Keratinocyte (primary cell): ENCODE measurements at regions not wholly inside any gene's neighbourhood (a gene's known extent, or its start where the extent isn't known, plus 50 kb on each side); places are given as distances from the start of the nearest gene placed in this dataset.

Experiments used
- DNase-seq: peaks from one replicate; pipeline ENCODE4 v3.0.0-alpha.2; 2011; ENCODE audit warnings: low read depth, missing footprints, low spot score
- FAIRE-seq: peaks from 2 replicates; lab custom pipeline; 2011; peaks lifted over from hg19 to GRCh38; lab: Jason Lieb, UNC
- H2AFZ ChIP-seq: 2 replicates; pipeline ENCODE4 v1.6.0; 2012; ENCODE audit warnings: low read length, control low read depth, inconsistent platforms; ENCODE audit not compliant: control insufficient read depth
- H3K27ac ChIP-seq: 2 replicates; pipeline ENCODE4 v1.5.1; 2011; ENCODE audit warnings: low read length; ENCODE audit not compliant: control insufficient read depth, insufficient read depth
- H3K27me3 ChIP-seq: 3 replicates; pipeline ENCODE4 v1.6.0; 2011; ENCODE audit warnings: low read length; ENCODE audit not compliant: control insufficient read depth, insufficient read depth; ENCODE audit errors: extremely low read depth
- H3K36me3 ChIP-seq, 2 experiments: 2 replicates in 1 of 2; 3 replicates in 1 of 2; pipeline ENCODE4 v1.5.1; 2011; ENCODE audit warnings: low read length in 2 of 2, mild to moderate bottlenecking in 1 of 2; ENCODE audit not compliant: control insufficient read depth in 2 of 2, insufficient read depth in 2 of 2; ENCODE audit errors: extremely low read depth in 1 of 2
- H3K4me1 ChIP-seq: 3 replicates; pipeline ENCODE4 v1.5.1; 2011; ENCODE audit warnings: low read length; ENCODE audit not compliant: control insufficient read depth, insufficient read depth; ENCODE audit errors: extremely low read depth
- H3K4me2 ChIP-seq: 3 replicates; pipeline ENCODE4 v1.6.0; 2011; ENCODE audit warnings: low read depth, low read length; ENCODE audit not compliant: control insufficient read depth, insufficient read depth; ENCODE audit errors: extremely low read depth
- H3K4me3 ChIP-seq, 3 experiments: fragments of 200-600 bp in 1 of 3; sonication (generic) in 1 of 3; 2 replicates in 2 of 3; 3 replicates in 1 of 3; pipeline ENCODE4 v1.5.1; 2011 to 2016; ENCODE audit warnings: low read length in 3 of 3, mild to moderate bottlenecking in 3 of 3, control low read depth in 2 of 3, inconsistent platforms in 1 of 3, low read depth in 1 of 3, mixed read lengths in 1 of 3, mixed run types in 1 of 3, moderate library complexity in 1 of 3; ENCODE audit not compliant: control insufficient read depth in 2 of 3, insufficient read depth in 2 of 3; ENCODE audit errors: extremely low read depth in 1 of 3
- H3K79me2 ChIP-seq: 2 replicates; pipeline ENCODE4 v1.6.0; 2012; ENCODE audit warnings: low read length; ENCODE audit not compliant: control insufficient read depth, insufficient read depth
- H3K9ac ChIP-seq: 3 replicates; pipeline ENCODE4 v1.6.0; 2011; ENCODE audit warnings: low read length; ENCODE audit not compliant: control insufficient read depth, insufficient read depth; ENCODE audit errors: extremely low read depth
- H3K9me1 ChIP-seq: 3 replicates; pipeline ENCODE4 v1.6.0; 2011; ENCODE audit warnings: low read length; ENCODE audit not compliant: control insufficient read depth, insufficient read depth; ENCODE audit errors: extremely low read depth
- H3K9me3 ChIP-seq: 2 replicates; pipeline ENCODE4 v1.5.1; 2012; ENCODE audit warnings: low read depth, low read length; ENCODE audit not compliant: control insufficient read depth
- H4K20me1 ChIP-seq: 3 replicates; pipeline ENCODE4 v1.6.0; 2011; ENCODE audit warnings: low read length; ENCODE audit not compliant: control insufficient read depth, insufficient read depth; ENCODE audit errors: extremely low read depth
- CTCF ChIP-seq, 3 experiments: IDR thresholded peaks in 1 of 3; conservative IDR thresholded peaks in 1 of 3; optimal IDR thresholded peaks in 1 of 3; 2 replicates in 2 of 3; 3 replicates in 1 of 3; pipeline versions ENCODE3 to v1.5.1; 2011; ENCODE audit warnings: low read length in 3 of 3, mild to moderate bottlenecking in 3 of 3, moderate library complexity in 2 of 3, control low read depth in 1 of 3, inconsistent platforms in 1 of 3; ENCODE audit not compliant: insufficient read depth in 2 of 3; ENCODE audit errors: extremely low read depth in 1 of 3
- EZH2 ChIP-seq: IDR thresholded peaks from one replicate; pipeline ENCODE4 v1.6.1; 2012; ENCODE audit warnings: inconsistent platforms, mild to moderate bottlenecking, low read length, moderate library complexity
- dilution Hi-C: fragments of 300-500 bp; cut with MboI; formaldehyde crosslinking; loops from one replicate; pipeline ENCODE4 v1.7.0; 2020; ENCODE audit warnings: low sequenced_read_pairs; ENCODE audit not compliant: extremely low pct_ligation_motif_present

- H3K27ac ChIP-seq: no peak overlapping the region
- H3K4me2 ChIP-seq: no peak overlapping the region
- H3K79me2 ChIP-seq: no peaks in the 10 kb centered on the region
- FAIRE-seq (peak; percentile 23), DNase-seq (no peak)
- peaks cover 44% of the 10 kb centered on the region for H3K4me1 ChIP-seq
- H3K27me3 ChIP-seq: no peaks in the 10 kb centered on the region
- H3K9me1 ChIP-seq: no peaks in the 10 kb centered on the region
- no peak for TF ChIP-seq CTCF (optimal IDR thresholded peaks at IDR 0.05 in 1 of 3, IDR thresholded peaks at IDR 0.05 in 1 of 3, conservative IDR thresholded peaks at IDR 0.05 in 1 of 3; ENCODE audit: extremely low read depth in 1 of 3, insufficient read depth in 2 of 3, low read length in 3 of 3)
- no peak for TF ChIP-seq EZH2
- no peak overlapping the region for H3K9ac ChIP-seq
- H2AFZ ChIP-seq: peak overlapping the region; percentile 27
- H3K9me3 ChIP-seq: no peaks in the 10 kb centered on the region
- H3K36me3 ChIP-seq: no peaks in the 10 kb centered on the region
- H4K20me1 ChIP-seq: no peaks in the 10 kb centered on the region
- no peak overlapping the region for H3K4me3 ChIP-seq
- dilution Hi-C loops: no loop called here
These were observed 274.9 kb upstream of the ZPLD1 start for GRCh38 chr3:102159810-102160451.

GRCh38 chr3:102161384-102162006 is 273.3 kb upstream of the ZPLD1 start:
- Histone ChIP-seq H3K4me1 (peaks cover 38% of the 10 kb centered on the region), H3K27ac (no peak overlapping the region)

More at GRCh38 chr3:102161384-102162006, 273.3 kb upstream of the ZPLD1 start:
- H3K79me2 ChIP-seq: no peaks in the 10 kb centered on the region
- H3K36me3 ChIP-seq: no peaks in the 10 kb centered on the region
- no peaks in the 10 kb centered on the region for H4K20me1 ChIP-seq
- H3K4me3 ChIP-seq: no peak overlapping the region
- no peak overlapping the region for H2AFZ ChIP-seq
- dilution Hi-C loops: no loop called here
- H3K9me3 ChIP-seq: no peaks in the 10 kb centered on the region
- no peak for TF ChIP-seq CTCF (optimal IDR thresholded peaks at IDR 0.05 in 1 of 3, IDR thresholded peaks at IDR 0.05 in 1 of 3, conservative IDR thresholded peaks at IDR 0.05 in 1 of 3; ENCODE audit: extremely low read depth in 1 of 3, insufficient read depth in 2 of 3, low read length in 3 of 3)
- TF ChIP-seq EZH2: no peak
- no peaks in the 10 kb centered on the region for H3K27me3 ChIP-seq
- FAIRE-seq (no peak), DNase-seq (no peak)
- H3K4me2 ChIP-seq: no peak overlapping the region
- H3K9me1 ChIP-seq: no peaks in the 10 kb centered on the region
- no peak overlapping the region for H3K9ac ChIP-seq
